HCT116 (cell line): ENCODE measurements at regions not wholly inside any gene's neighbourhood (a gene's known extent, or its start where the extent isn't known, plus 50 kb on each side); places are given as distances from the start of the nearest gene placed in this dataset.

ENCODE experiments used
- ATAC-seq: fragments of 200-7000 bp; cut with Tn5 transposase; 2 replicates; pipeline ENCODE4 v1.9.1; 2020; ENCODE audit warnings: mild to moderate bottlenecking, moderate library complexity
- BruUV-seq: library from RNA; stranded (reverse); fragments of 400-500 nt; replicated peaks from 2 replicates; lab custom pipeline; 2021; lab: Mats Ljungman, UMichigan
- CTCF ChIA-PET: fragments of 300-600 bp; sonication (Branson Sonifier 250); formaldehyde crosslinking; loops from one replicate; lab custom pipeline; 2021; ENCODE audit warnings: antibody characterized with exemption; lab: Charles Lee
- POLR2A ChIA-PET: fragments of 300-600, 350-600 bp; sonication (Branson Sonifier 250); formaldehyde crosslinking; loops from one replicate; lab custom pipeline; 2021; ENCODE audit warnings: antibody characterized with exemption; lab: Charles Lee
- RAD21 ChIA-PET, 2 experiments: fragments of 300-600 bp; sonication (Branson Sonifier 250); formaldehyde crosslinking; loops; one replicate each; lab custom pipeline; 2023; ENCODE audit warnings: low total read pairs in 2 of 2; ENCODE audit not compliant: uncharacterized antibody in 2 of 2, unreplicated experiment in 2 of 2, low non-redundant PET in 1 of 2; lab: Charles Lee
- DNase-seq: peaks from one replicate; pipeline ENCODE4 v3.0.0-alpha.2; 2010; ENCODE audit warnings: low read depth, low spot score
- H2AFZ ChIP-seq: fragments of 200-600 bp; shearing (Covaris generic), sonication (generic); 2 replicates; pipeline ENCODE4 v1.6.1; 2017; ENCODE audit warnings: low read depth, mixed run types, mixed read lengths, antibody characterized with exemption, low read length; ENCODE audit not compliant: poor library complexity, severe bottlenecking
- H3K27ac ChIP-seq: 2 replicates; pipeline ENCODE4 v1.5.1; 2012; ENCODE audit warnings: low read depth, low read length
- H3K27me3 ChIP-seq: fragments of 200-600 bp; sonication (generic); 2 replicates; pipeline ENCODE4 v1.6.1; 2016; ENCODE audit warnings: mixed run types, low read length, mixed read lengths; ENCODE audit not compliant: insufficient read depth
- H3K36me3 ChIP-seq, 2 experiments: fragments of 200-500 bp in 1 of 2; fragments of 200-600 bp in 1 of 2; sonication (Bioruptor generic) in 1 of 2; sonication (generic) in 1 of 2; 2 replicates each; pipeline versions ENCODE4 v1.5.1 to v1.6.1; 2014 to 2016; ENCODE audit warnings: low read length in 2 of 2, inconsistent platforms in 1 of 2, mixed read lengths in 1 of 2, mixed run types in 1 of 2; ENCODE audit not compliant: insufficient read depth in 2 of 2, control insufficient read depth in 1 of 2
- H3K4me1 ChIP-seq, 2 experiments: fragments of 200-600 bp in 1 of 2; sonication (generic) in 1 of 2; 2 replicates each; pipeline versions ENCODE4 v1.5.1 to v1.6.1; 2012 to 2017; ENCODE audit warnings: low read length in 2 of 2, inconsistent platforms in 1 of 2, mild to moderate bottlenecking in 1 of 2, mixed read lengths in 1 of 2, mixed run types in 1 of 2, moderate library complexity in 1 of 2; ENCODE audit not compliant: insufficient read depth in 2 of 2, control insufficient read depth in 1 of 2
- H3K4me2 ChIP-seq: fragments of 200-600 bp; sonication (generic); 2 replicates; pipeline ENCODE4 v1.6.1; 2017; ENCODE audit warnings: mixed run types, low read length, mixed read lengths
- H3K4me3 ChIP-seq, 2 experiments: fragments of 200-600 bp in 1 of 2; sonication (generic) in 1 of 2; replicated peaks in 1 of 2; 2 replicates each; pipeline ENCODE4 v1.5.1; 2011 to 2016; ENCODE audit warnings: low read length in 2 of 2, control low read depth in 1 of 2, low read depth in 1 of 2, mild to moderate bottlenecking in 1 of 2, mixed read lengths in 1 of 2, mixed run types in 1 of 2
- H3K79me2 ChIP-seq: fragments of 200-600 bp; sonication (generic); 2 replicates; pipeline ENCODE4 v1.6.1; 2017; ENCODE audit warnings: mild to moderate bottlenecking, mixed run types, low read length, moderate library complexity, mixed read lengths; ENCODE audit not compliant: insufficient read depth
- H3K9ac ChIP-seq: fragments of 200-600 bp; sonication (generic); 2 replicates; pipeline ENCODE4 v1.6.1; 2016; ENCODE audit warnings: low read length, mixed read lengths
- H3K9me2 ChIP-seq: fragments of 200-600 bp; sonication (generic), shearing (Covaris generic); 2 replicates; pipeline ENCODE4 v1.6.1; 2017; ENCODE audit warnings: mixed run types, mild to moderate bottlenecking, moderate library complexity; ENCODE audit not compliant: insufficient read depth
- H3K9me3 ChIP-seq, 2 experiments: fragments of 200-500 bp in 1 of 2; fragments of 200-600 bp in 1 of 2; sonication (Bioruptor generic) in 1 of 2; sonication (generic) in 1 of 2; 2 replicates each; pipeline ENCODE4 v1.6.1; 2014 to 2017; ENCODE audit warnings: low read length in 2 of 2, mixed read lengths in 2 of 2, inconsistent platforms in 1 of 2, low read depth in 1 of 2, mild to moderate bottlenecking in 1 of 2, mixed run types in 1 of 2, moderate library complexity in 1 of 2; ENCODE audit not compliant: control insufficient read depth in 1 of 2, insufficient read depth in 1 of 2
- H4K20me1 ChIP-seq: fragments of 200-600 bp; sonication (generic), shearing (Covaris generic); 2 replicates; pipeline ENCODE4 v1.6.1; 2017; ENCODE audit warnings: mixed run types, mild to moderate bottlenecking, moderate library complexity; ENCODE audit not compliant: insufficient read depth
- ELF1 ChIP-seq: IDR thresholded peaks from 2 replicates; pipeline ENCODE4 v1.6.1; 2012; ENCODE audit warnings: low read depth, borderline replicate concordance
- EZH2 ChIP-seq: fragments of 200-600 bp; sonication (generic); IDR thresholded peaks from 2 replicates; pipeline ENCODE4 v1.6.1; 2017; ENCODE audit warnings: antibody characterized with exemption, mixed run types
- EZH2phosphoT487 ChIP-seq: fragments of 200-600 bp; IDR thresholded peaks from 2 replicates; pipeline ENCODE4 v1.6.1; 2018; ENCODE audit warnings: antibody characterized with exemption, borderline replicate concordance
- FOSL1 ChIP-seq: IDR thresholded peaks from 2 replicates; pipeline ENCODE4 v1.6.1; 2012; ENCODE audit warnings: low read depth
- SIN3A ChIP-seq: IDR thresholded peaks from 2 replicates; pipeline ENCODE4 v1.6.1; 2012; ENCODE audit warnings: low read depth
- SP1 ChIP-seq: IDR thresholded peaks from 2 replicates; pipeline ENCODE4 v1.6.1; 2012; ENCODE audit warnings: low read depth
- SRF ChIP-seq: IDR thresholded peaks from 2 replicates; pipeline ENCODE4 v1.6.1; 2012; ENCODE audit warnings: low read depth
- ZNF274 ChIP-seq: fragments of 200-500 bp; sonication (Bioruptor generic); IDR thresholded peaks from 2 replicates; pipeline ENCODE4 v1.6.1; 2014; ENCODE audit warnings: mild to moderate bottlenecking, low read depth, low read length, inconsistent platforms
- intact Hi-C: fragments of 100-400 bp; cut with micrococcal nuclease; formaldehyde crosslinking; loops from 2 replicates; pipeline ENCODE4 v1.10.0; 2022
- TF ChIP-seq, protein P1 (sequence below): IDR thresholded peaks from 2 replicates; pipeline ENCODE4 v1.6.1; 2012
- TF ChIP-seq, protein P2 (sequence below): IDR thresholded peaks from 2 replicates; pipeline ENCODE4 v1.6.1; 2011; ENCODE audit warnings: mild to moderate bottlenecking, low read length, moderate library complexity; ENCODE audit not compliant: insufficient replicate concordance; ENCODE audit errors: extremely low read depth
- TF ChIP-seq, protein P3 (sequence below), 3 experiments: fragments of 200-600 bp in 1 of 3; sonication (generic) in 1 of 3; IDR thresholded peaks in 2 of 3; conservative IDR thresholded peaks in 1 of 3; 2 replicates each; pipeline ENCODE4 v1.5.1; 2012 to 2017; ENCODE audit warnings: low read depth in 2 of 3, low read length in 2 of 3, antibody characterized with exemption in 1 of 3, borderline replicate concordance in 1 of 3, control low read depth in 1 of 3, mild to moderate bottlenecking in 1 of 3, mixed read lengths in 1 of 3, mixed run types in 1 of 3, moderate library complexity in 1 of 3; ENCODE audit not compliant: insufficient read depth in 1 of 3
- TF ChIP-seq, protein P4 (sequence below): IDR thresholded peaks from 2 replicates; pipeline ENCODE4 v1.6.1; 2012

DNA sequence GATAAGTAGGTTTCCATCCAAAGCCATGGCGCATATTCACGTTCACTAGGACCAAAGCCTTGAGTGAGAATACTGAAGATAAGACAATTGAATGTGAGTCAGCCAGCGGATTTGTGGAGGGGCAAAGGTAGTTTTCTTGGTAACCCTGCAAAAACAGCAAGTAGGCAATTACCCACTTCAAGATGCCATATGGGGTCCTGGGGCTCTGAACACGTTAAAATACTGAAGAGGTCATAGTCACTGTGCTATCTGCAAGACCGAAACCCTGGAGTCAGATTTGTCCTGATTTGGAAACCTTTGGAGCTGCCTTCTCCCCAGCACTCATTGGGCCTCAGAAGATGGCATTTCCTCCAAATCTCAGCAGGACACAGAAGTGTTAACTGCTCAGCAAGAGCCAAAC, 646.9 kb upstream of the LMCD1 start:
- no peaks in the 10 kb centered on the region for H3K36me3 ChIP-seq
- no peak overlapping the region for H3K9ac ChIP-seq
- no peaks in the 10 kb centered on the region for H3K79me2 ChIP-seq
- DNase-seq: no peak
- RAD21 ChIA-PET: no interaction called here
- no peaks in the 10 kb centered on the region for H3K4me1 ChIP-seq
- H3K9me3 ChIP-seq: no peaks in the 10 kb centered on the region
- no peaks in the 10 kb centered on the region for H4K20me1 ChIP-seq
- TF ChIP-seq ELF1 (no peak), ZNF274 (no peak), SRF (no peak), SP1 (no peak), FOSL1 (no peak), EZH2 (no peak), SIN3A (no peak), EZH2phosphoT487 (no peak)
- TF ChIP-seq, protein P1, sequence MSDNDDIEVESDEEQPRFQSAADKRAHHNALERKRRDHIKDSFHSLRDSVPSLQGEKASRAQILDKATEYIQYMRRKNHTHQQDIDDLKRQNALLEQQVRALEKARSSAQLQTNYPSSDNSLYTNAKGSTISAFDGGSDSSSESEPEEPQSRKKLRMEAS: no peak
- TF ChIP-seq, protein P2, sequence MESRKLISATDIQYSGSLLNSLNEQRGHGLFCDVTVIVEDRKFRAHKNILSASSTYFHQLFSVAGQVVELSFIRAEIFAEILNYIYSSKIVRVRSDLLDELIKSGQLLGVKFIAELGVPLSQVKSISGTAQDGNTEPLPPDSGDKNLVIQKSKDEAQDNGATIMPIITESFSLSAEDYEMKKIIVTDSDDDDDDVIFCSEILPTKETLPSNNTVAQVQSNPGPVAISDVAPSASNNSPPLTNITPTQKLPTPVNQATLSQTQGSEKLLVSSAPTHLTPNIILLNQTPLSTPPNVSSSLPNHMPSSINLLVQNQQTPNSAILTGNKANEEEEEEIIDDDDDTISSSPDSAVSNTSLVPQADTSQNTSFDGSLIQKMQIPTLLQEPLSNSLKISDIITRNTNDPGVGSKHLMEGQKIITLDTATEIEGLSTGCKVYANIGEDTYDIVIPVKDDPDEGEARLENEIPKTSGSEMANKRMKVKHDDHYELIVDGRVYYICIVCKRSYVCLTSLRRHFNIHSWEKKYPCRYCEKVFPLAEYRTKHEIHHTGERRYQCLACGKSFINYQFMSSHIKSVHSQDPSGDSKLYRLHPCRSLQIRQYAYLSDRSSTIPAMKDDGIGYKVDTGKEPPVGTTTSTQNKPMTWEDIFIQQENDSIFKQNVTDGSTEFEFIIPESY: no peak
- TF ChIP-seq, protein P3, sequence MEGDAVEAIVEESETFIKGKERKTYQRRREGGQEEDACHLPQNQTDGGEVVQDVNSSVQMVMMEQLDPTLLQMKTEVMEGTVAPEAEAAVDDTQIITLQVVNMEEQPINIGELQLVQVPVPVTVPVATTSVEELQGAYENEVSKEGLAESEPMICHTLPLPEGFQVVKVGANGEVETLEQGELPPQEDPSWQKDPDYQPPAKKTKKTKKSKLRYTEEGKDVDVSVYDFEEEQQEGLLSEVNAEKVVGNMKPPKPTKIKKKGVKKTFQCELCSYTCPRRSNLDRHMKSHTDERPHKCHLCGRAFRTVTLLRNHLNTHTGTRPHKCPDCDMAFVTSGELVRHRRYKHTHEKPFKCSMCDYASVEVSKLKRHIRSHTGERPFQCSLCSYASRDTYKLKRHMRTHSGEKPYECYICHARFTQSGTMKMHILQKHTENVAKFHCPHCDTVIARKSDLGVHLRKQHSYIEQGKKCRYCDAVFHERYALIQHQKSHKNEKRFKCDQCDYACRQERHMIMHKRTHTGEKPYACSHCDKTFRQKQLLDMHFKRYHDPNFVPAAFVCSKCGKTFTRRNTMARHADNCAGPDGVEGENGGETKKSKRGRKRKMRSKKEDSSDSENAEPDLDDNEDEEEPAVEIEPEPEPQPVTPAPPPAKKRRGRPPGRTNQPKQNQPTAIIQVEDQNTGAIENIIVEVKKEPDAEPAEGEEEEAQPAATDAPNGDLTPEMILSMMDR (IDR thresholded peaks at IDR 0.05 in 2 of 3, conservative IDR thresholded peaks at IDR 0.05 in 1 of 3; ENCODE audit: borderline replicate concordance in 1 of 3, insufficient read depth in 1 of 3, low read depth in 2 of 3, low read length in 2 of 3): no peak
- TF ChIP-seq, protein P4, sequence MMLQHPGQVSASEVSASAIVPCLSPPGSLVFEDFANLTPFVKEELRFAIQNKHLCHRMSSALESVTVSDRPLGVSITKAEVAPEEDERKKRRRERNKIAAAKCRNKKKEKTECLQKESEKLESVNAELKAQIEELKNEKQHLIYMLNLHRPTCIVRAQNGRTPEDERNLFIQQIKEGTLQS: no peak
- no TSS peak for BruUV-seq
- no peaks in the 10 kb centered on the region for H3K27me3 ChIP-seq
- POLR2A ChIA-PET: no interaction called here
- no peak overlapping the region for H3K4me3 ChIP-seq
- CTCF ChIA-PET: no interaction called here
- H3K9me2 ChIP-seq: peaks cover 4% of the 10 kb centered on the region; the same call in 1 of the 2 replicates
- intact Hi-C loops: no loop called here
- H3K4me2 ChIP-seq: no peak overlapping the region
- no peak overlapping the region for H2AFZ ChIP-seq
- no peak overlapping the region for H3K27ac ChIP-seq
- ATAC-seq: no peak
